ENCODE measurements at regions not wholly inside any gene's neighbourhood (a gene's known extent, or its start where the extent isn't known, plus 50 kb on each side); places are given as distances from the start of the nearest gene placed in this dataset.
"Not testable (repeated sequence)": the region's sequence is repeated elsewhere in the genome, so short reads cannot be mapped to it uniquely, and the experiment has no call there.

DNA sequence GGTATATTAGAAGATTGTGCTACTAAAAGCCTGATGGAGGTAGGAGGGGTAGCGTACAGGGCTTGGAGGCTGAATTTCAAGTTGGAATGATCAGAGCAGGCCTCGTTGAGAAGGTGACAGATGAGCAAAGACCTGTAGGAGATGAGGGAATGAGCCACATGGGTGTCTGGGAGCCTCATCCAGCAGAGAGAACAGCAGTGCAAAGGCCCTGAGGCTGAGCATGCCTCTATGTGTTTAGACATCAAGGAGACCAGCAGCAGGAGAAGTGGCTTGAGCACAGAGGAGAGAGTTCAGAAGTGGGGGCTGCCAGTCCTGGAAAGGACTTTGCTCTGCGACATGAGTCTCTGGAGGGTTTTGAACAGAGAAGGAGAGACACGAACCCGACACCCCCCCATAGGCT is 111.7 kb downstream of the TMEM130 start:
- FAIRE-seq, result no peak
- DNase-seq (ENCODE audit: insufficient read length), result no peak
- TF ChIP-seq TAF1 (IDR thresholded peaks at IDR 0.05; ENCODE audit: borderline replicate concordance, low read depth, low read length), result no peak
- TF ChIP-seq POLR2AphosphoS5 (IDR thresholded peaks at IDR 0.05; ENCODE audit: low read depth, low read length), result no peak
- TF ChIP-seq POLR2A (IDR thresholded peaks at IDR 0.05; ENCODE audit: low read depth, low read length), result no peak

DNA sequence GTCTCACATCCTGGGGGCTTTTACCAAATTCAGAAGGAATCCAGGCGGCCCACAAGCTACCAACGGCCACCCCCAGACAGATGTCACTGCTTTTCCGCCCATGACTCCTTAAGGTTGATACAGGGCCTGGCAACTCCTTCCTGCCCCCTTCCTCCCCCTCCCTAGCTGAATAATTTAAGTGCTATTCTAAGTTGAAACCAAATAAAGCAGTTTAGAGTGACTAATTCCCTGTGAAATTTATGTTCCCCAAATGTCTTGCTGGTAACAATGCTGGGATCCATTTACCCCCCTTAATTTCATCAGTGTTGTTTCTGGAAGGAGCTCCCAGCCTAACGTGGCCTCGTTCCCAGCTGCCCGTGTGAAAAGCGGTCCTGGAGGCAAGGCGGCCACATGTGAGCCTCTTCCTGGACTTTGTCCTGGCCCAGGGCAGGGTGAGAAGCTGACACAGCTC is 109.6 kb downstream of the TMEM130 start:
- DNase-seq (ENCODE audit: insufficient read length), result no peak
- TF ChIP-seq TAF1 (IDR thresholded peaks at IDR 0.05; ENCODE audit: borderline replicate concordance, low read depth, low read length), result no peak
- no peak for TF ChIP-seq POLR2A (IDR thresholded peaks at IDR 0.05; ENCODE audit: low read depth, low read length)
- no peak for TF ChIP-seq POLR2AphosphoS5 (IDR thresholded peaks at IDR 0.05; ENCODE audit: low read depth, low read length)
- FAIRE-seq, result no peak

DNA sequence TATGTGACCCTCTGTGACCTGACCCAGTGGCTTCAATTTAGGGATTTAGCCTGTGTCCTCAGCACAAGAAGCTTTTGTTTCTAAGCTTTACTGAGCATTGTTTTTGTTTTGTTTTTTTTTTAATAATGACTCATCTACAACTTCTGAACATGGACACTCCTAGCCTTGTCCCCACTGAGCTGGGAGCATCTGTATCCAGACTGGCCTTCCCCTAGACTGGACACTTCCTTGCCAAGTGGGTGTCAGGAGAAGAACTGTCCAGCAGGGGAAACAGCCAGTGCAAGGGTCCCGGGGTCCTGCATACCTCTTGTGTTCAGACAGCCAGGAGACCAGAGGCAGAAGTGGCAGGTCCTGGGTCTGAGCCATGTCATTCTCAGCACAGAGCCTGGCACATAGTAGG is 108.6 kb downstream of the TMEM130 start:
- no peak for DNase-seq (ENCODE audit: insufficient read length)
- no peak for FAIRE-seq
- TF ChIP-seq TAF1 (IDR thresholded peaks at IDR 0.05; ENCODE audit: borderline replicate concordance, low read depth, low read length) (no peak), POLR2A (IDR thresholded peaks at IDR 0.05; ENCODE audit: low read depth, low read length) (no peak), POLR2AphosphoS5 (IDR thresholded peaks at IDR 0.05; ENCODE audit: low read depth, low read length) (no peak)

GRCh38 chr7:98762620-98763019 is 107.2 kb downstream of the TMEM130 start:
- TF ChIP-seq POLR2A (IDR thresholded peaks at IDR 0.05; ENCODE audit: low read depth, low read length) (no peak), POLR2AphosphoS5 (IDR thresholded peaks at IDR 0.05; ENCODE audit: low read depth, low read length) (no peak), TAF1 (IDR thresholded peaks at IDR 0.05; ENCODE audit: borderline replicate concordance, low read depth, low read length) (no peak)
- no peak for FAIRE-seq

DNA sequence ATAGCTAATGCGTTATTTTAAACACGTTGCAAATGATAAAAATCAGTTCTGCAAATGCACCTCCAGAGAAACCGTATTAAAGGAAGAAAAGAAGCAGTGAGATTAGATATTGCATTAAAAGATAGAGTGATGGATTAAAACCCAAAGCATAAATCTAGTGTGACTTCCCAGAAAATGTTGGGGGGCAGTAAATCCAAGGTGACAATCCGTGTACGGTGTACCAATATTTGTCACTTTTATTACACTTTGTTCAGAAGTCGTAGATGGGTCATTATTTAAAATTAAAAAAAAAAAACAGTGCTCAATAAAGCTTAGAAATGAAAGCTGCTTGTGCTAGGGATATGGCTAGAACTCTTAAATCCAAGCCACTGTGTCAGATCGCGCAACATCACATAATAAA is 106.4 kb downstream of the TMEM130 start:
- DNase-seq (ENCODE audit: insufficient read length), result no peak
- TF ChIP-seq TAF1 (IDR thresholded peaks at IDR 0.05; ENCODE audit: borderline replicate concordance, low read depth, low read length) (no peak), POLR2AphosphoS5 (IDR thresholded peaks at IDR 0.05; ENCODE audit: low read depth, low read length) (no peak), POLR2A (IDR thresholded peaks at IDR 0.05; ENCODE audit: low read depth, low read length) (no peak)
- no peak for FAIRE-seq

More at GRCh38 chr7:98762620-98763019, 107.2 kb downstream of the TMEM130 start:
- DNase-seq (ENCODE audit: insufficient read length), result no peak

GRCh38 chr7:98764946-98765345 is 104.9 kb downstream of the TMEM130 start:
- FAIRE-seq (no peak), DNase-seq (ENCODE audit: insufficient read length) (no peak)
- no peak for TF ChIP-seq POLR2AphosphoS5 (IDR thresholded peaks at IDR 0.05; ENCODE audit: low read depth, low read length)
- TF ChIP-seq POLR2A (IDR thresholded peaks at IDR 0.05; ENCODE audit: low read depth, low read length), result no peak
- TF ChIP-seq TAF1 (IDR thresholded peaks at IDR 0.05; ENCODE audit: borderline replicate concordance, low read depth, low read length), result no peak

GRCh38 chr7:98770085-98770484 is 99.7 kb downstream of the TMEM130 start:
- DNase-seq (ENCODE audit: insufficient read length); FAIRE-seq: not testable (repeated sequence)

- DNase-seq (ENCODE audit: insufficient read length) (no peak), FAIRE-seq (no peak)
- no peak for TF ChIP-seq POLR2AphosphoS5 (IDR thresholded peaks at IDR 0.05; ENCODE audit: low read depth, low read length)
- no peak for TF ChIP-seq TAF1 (IDR thresholded peaks at IDR 0.05; ENCODE audit: borderline replicate concordance, low read depth, low read length)
- TF ChIP-seq POLR2A (IDR thresholded peaks at IDR 0.05; ENCODE audit: low read depth, low read length), result no peak
These were observed 98.3 kb downstream of the TMEM130 start for GRCh38 chr7:98771519-98771918.

DNA sequence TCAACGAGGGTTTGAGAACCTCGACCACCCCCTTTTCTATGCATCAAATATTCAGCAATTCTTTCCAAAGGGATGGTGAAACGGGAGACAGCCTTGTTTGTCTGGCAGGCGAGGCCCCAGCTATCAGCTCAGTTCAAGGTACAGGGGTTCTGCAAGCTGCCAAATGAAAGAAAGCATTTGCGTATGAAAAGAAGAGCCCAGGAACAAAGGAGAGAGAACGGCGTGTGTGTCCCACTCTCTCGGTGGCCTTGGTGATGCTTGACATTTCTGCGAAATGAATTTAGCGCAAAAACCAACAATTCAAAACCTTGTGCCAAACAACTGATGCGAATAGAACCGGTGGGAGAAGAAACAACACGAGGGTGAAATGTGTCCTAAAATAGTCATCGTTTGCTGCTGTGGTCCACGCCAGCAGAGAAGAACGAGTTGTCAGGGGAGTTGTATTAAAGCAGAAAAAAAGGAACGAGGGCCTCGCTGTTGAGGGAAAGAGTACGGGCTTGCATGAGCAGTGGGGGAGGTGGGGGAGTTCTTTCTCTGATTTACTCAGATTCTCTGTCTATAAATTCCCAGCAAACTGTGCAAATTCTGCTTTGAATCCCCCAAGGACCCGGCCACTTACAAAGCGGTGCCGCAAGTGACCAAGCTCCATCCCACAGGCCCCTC is 97.7 kb downstream of the TMEM130 start:
- DNase-seq (ENCODE audit: insufficient read length) (no peak), FAIRE-seq (no peak)
- no peak for TF ChIP-seq POLR2AphosphoS5 (IDR thresholded peaks at IDR 0.05; ENCODE audit: low read depth, low read length)
- TF ChIP-seq TAF1 (IDR thresholded peaks at IDR 0.05; ENCODE audit: borderline replicate concordance, low read depth, low read length), result no peak
- no peak for TF ChIP-seq POLR2A (IDR thresholded peaks at IDR 0.05; ENCODE audit: low read depth, low read length)

DNA sequence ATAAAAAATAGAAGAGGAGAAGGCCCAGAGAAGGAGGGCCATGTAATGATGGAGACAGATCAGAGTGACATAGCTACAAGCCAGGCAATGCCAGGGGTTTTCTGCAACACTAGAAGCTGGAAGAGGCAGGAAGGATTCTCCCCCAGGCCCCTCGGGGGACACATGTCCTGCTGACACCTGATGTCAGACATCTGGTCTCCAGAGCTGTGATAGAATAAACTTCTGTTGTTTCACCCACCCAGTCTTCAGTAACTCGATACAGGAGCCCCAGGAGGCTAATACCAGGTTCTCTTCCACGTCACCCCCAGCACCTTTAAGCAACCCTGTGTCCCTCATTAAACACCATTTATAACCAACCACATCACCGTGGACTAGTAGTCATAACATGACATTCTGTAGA is 94.9 kb downstream of the TMEM130 start:
- FAIRE-seq (no peak), DNase-seq (ENCODE audit: insufficient read length) (no peak)
- TF ChIP-seq POLR2A (IDR thresholded peaks at IDR 0.05; ENCODE audit: low read depth, low read length), result no peak
- no peak for TF ChIP-seq POLR2AphosphoS5 (IDR thresholded peaks at IDR 0.05; ENCODE audit: low read depth, low read length)
- TF ChIP-seq TAF1 (IDR thresholded peaks at IDR 0.05; ENCODE audit: borderline replicate concordance, low read depth, low read length), result no peak

- no peak for TF ChIP-seq TAF1 (IDR thresholded peaks at IDR 0.05; ENCODE audit: borderline replicate concordance, low read depth, low read length)
- no peak for TF ChIP-seq POLR2A (IDR thresholded peaks at IDR 0.05; ENCODE audit: low read depth, low read length)
- TF ChIP-seq POLR2AphosphoS5 (IDR thresholded peaks at IDR 0.05; ENCODE audit: low read depth, low read length), result no peak
- FAIRE-seq (no peak), DNase-seq (ENCODE audit: insufficient read length) (no peak)
These were observed 92.8 kb downstream of the TMEM130 start for GRCh38 chr7:98777051-98777450.

- DNase-seq (ENCODE audit: insufficient read length), result no peak
- TF ChIP-seq POLR2A (IDR thresholded peaks at IDR 0.05; ENCODE audit: low read depth, low read length) (no peak), POLR2AphosphoS5 (IDR thresholded peaks at IDR 0.05; ENCODE audit: low read depth, low read length) (no peak), TAF1 (IDR thresholded peaks at IDR 0.05; ENCODE audit: borderline replicate concordance, low read depth, low read length) (no peak)
- FAIRE-seq, result no peak
These were observed 91.4 kb downstream of the TMEM130 start for GRCh38 chr7:98778421-98778820.
